Endothelial cell (in vitro differentiated cells): ENCODE measurements at regions not wholly inside any gene's neighbourhood (a gene's known extent, or its start where the extent isn't known, plus 50 kb on each side); places are given as distances from the start of the nearest gene placed in this dataset.

Experiments used
- DNase-seq: peaks from one replicate; pipeline ENCODE4 v3.0.0; 2021; ENCODE audit warnings: low spot score
- H3K27ac Mint-ChIP-seq: one replicate; pipeline ENCODE4 v1.8.0; 2021; ENCODE audit warnings: mixed read lengths, inconsistent platforms; ENCODE audit not compliant: unreplicated experiment
- H3K27me3 Mint-ChIP-seq: one replicate; pipeline ENCODE4 v1.8.0; 2021; ENCODE audit warnings: mild to moderate bottlenecking, moderate library complexity, mixed read lengths, inconsistent platforms; ENCODE audit not compliant: unreplicated experiment
- H3K36me3 Mint-ChIP-seq: one replicate; pipeline ENCODE4 v1.8.0; 2021; ENCODE audit warnings: mild to moderate bottlenecking, low read depth, mixed read lengths, inconsistent platforms; ENCODE audit not compliant: unreplicated experiment
- H3K4me1 Mint-ChIP-seq: one replicate; pipeline ENCODE4 v1.8.0; 2021; ENCODE audit warnings: mild to moderate bottlenecking, mixed read lengths, inconsistent platforms; ENCODE audit not compliant: unreplicated experiment
- H3K4me3 Mint-ChIP-seq: one replicate; pipeline ENCODE4 v1.8.0; 2021; ENCODE audit warnings: mild to moderate bottlenecking, mixed read lengths, inconsistent platforms; ENCODE audit not compliant: unreplicated experiment
- H3K9me3 Mint-ChIP-seq: one replicate; pipeline ENCODE4 v1.8.0; 2021; ENCODE audit warnings: mixed read lengths, inconsistent platforms; ENCODE audit not compliant: unreplicated experiment
- TF ChIP-seq, protein P1 (sequence below): fragments of 200-600 bp; sonication (generic); IDR thresholded peaks from one replicate; pipeline ENCODE4 v1.5.0; 2021; ENCODE audit warnings: antibody characterized with exemption; ENCODE audit not compliant: unreplicated experiment

DNA sequence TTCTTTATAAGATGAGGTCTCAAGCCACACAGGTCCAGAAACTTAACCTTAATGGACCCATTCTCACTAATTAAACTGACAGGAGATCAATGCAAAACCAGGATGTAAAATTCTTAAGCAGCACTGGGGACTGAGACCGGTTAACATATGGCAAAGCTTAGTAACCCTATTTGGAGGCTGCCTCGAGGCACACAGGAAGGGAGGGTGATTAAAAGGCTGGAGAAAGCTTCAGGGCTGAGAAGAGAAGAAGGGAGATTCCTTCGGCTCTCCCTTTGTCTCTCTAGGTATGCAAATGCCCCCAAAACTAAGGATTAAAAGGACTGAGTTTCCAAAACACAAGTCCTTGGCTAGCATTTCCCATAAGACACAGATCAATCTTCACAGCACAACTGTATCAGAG, 120.8 kb upstream of the DSCAM start:
- H3K27ac Mint-ChIP-seq = no peak overlapping the region
- H3K36me3 Mint-ChIP-seq = no peaks in the 10 kb centered on the region
- no peaks in the 10 kb centered on the region for H3K9me3 Mint-ChIP-seq
- TF ChIP-seq, protein P1, sequence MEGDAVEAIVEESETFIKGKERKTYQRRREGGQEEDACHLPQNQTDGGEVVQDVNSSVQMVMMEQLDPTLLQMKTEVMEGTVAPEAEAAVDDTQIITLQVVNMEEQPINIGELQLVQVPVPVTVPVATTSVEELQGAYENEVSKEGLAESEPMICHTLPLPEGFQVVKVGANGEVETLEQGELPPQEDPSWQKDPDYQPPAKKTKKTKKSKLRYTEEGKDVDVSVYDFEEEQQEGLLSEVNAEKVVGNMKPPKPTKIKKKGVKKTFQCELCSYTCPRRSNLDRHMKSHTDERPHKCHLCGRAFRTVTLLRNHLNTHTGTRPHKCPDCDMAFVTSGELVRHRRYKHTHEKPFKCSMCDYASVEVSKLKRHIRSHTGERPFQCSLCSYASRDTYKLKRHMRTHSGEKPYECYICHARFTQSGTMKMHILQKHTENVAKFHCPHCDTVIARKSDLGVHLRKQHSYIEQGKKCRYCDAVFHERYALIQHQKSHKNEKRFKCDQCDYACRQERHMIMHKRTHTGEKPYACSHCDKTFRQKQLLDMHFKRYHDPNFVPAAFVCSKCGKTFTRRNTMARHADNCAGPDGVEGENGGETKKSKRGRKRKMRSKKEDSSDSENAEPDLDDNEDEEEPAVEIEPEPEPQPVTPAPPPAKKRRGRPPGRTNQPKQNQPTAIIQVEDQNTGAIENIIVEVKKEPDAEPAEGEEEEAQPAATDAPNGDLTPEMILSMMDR = no peak
- H3K4me3 Mint-ChIP-seq = no peak overlapping the region
- no peaks in the 10 kb centered on the region for H3K27me3 Mint-ChIP-seq
- no peaks in the 10 kb centered on the region for H3K4me1 Mint-ChIP-seq
- DNase-seq = no peak

- TF ChIP-seq, protein P1 = no peak
- H3K27me3 Mint-ChIP-seq = no peaks in the 10 kb centered on the region
- DNase-seq = no peak
- no peaks in the 10 kb centered on the region for H3K36me3 Mint-ChIP-seq
- no peak overlapping the region for H3K27ac Mint-ChIP-seq
- peaks cover 4% of the 10 kb centered on the region for H3K9me3 Mint-ChIP-seq
- H3K4me3 Mint-ChIP-seq = no peak overlapping the region
- H3K4me1 Mint-ChIP-seq = no peaks in the 10 kb centered on the region
These were observed 125.2 kb upstream of the DSCAM start for GRCh38 chr21:40972151-40972550.

DNA sequence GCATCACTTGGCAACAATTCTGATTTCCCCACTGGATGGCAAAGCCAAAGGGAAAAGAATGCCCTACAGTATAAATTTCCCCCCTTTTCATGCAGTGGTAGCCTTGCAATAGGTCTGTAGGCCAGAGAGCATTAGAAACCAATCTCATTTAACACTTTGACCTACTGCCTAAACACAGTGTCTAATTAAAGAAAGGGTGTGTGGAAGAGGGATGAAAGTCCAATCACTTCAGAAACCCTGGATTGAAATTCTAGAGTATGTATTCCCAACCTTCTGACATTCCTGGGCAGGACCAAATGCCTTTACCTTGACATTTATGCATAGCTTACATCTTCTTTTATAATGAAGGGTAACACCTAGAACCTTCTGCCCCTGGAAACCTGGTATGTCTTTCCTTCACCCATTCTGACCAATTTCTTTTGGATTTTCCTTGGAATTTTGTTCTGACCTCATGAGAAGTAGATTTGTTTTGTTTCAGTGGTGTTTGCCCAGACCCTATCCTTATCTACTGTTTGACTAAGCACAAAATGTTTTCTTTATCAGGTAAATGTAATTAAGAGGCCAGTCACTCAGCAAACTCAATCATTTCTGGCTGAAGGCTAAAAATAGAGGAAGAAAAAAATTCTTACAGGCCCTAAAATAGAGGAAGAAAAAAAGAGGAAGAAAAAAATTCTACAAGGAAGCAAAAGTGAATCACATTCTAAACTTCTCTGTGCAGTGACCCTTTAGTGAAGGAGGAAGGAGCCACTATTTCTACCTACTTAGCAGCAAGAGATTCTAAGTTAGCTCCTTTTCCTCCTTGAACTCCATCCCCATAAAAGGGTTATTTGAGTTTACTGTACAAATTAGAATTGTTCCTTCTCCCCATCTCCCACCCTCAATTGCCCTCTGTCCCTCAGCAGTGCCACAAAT, 129.5 kb upstream of the DSCAM start:
- H3K27me3 Mint-ChIP-seq = peaks cover 1% of the 10 kb centered on the region
- no peaks in the 10 kb centered on the region for H3K4me1 Mint-ChIP-seq
- no peaks in the 10 kb centered on the region for H3K36me3 Mint-ChIP-seq
- TF ChIP-seq, protein P1 = no peak
- H3K4me3 Mint-ChIP-seq = no peak overlapping the region
- DNase-seq = no peak
- no peak overlapping the region for H3K27ac Mint-ChIP-seq
- peaks cover 8% of the 10 kb centered on the region for H3K9me3 Mint-ChIP-seq

- no peak overlapping the region for H3K4me3 Mint-ChIP-seq
- H3K9me3 Mint-ChIP-seq = peaks cover 5% of the 10 kb centered on the region
- H3K4me1 Mint-ChIP-seq = no peaks in the 10 kb centered on the region
- no peak overlapping the region for H3K27ac Mint-ChIP-seq
- H3K27me3 Mint-ChIP-seq = no peaks in the 10 kb centered on the region
- no peaks in the 10 kb centered on the region for H3K36me3 Mint-ChIP-seq
- TF ChIP-seq, protein P1 = no peak
- DNase-seq = no peak
These were observed 138.4 kb upstream of the DSCAM start for GRCh38 chr21:40985370-40985769.

DNA sequence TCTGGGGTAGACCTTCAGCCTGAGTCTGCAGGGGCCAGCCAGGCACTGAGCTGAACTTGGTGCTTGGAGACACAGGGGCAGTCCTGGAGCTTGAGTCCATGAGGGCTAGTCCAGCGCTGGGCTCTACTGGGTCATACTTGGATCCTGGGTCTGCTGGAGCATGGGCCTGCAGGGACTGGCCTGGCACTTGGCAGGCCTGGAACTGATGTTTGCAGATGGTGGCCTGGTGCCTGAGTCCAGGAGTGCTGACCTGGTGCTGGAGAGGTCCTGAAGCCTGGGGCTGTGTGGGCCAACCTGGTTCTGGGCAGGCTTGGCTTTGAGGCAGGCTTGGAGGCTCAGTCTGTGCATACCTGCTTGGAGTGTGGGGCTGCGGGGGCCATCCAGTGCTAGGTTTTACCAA, 143.4 kb upstream of the DSCAM start:
- no peaks in the 10 kb centered on the region for H3K27me3 Mint-ChIP-seq
- no peaks in the 10 kb centered on the region for H3K36me3 Mint-ChIP-seq
- TF ChIP-seq, protein P1 = no peak
- no peak overlapping the region for H3K27ac Mint-ChIP-seq
- H3K4me3 Mint-ChIP-seq = no peak overlapping the region
- no peaks in the 10 kb centered on the region for H3K9me3 Mint-ChIP-seq
- H3K4me1 Mint-ChIP-seq = no peaks in the 10 kb centered on the region
- DNase-seq = no peak
